Left renal cortex interstitium (tissue), 4 donors: ENCODE measurements at regions not wholly inside any gene's neighbourhood (a gene's known extent, or its start where the extent isn't known, plus 50 kb on each side); places are given as distances from the start of the nearest gene placed in this dataset.

Source experiments
- DNase-seq, 4 donors: peaks; one replicate each; pipeline ENCODE4 v3.0.0-alpha.2; 2013; ENCODE audit warnings: low read depth in 4 of 4, low spot score in 2 of 4, missing footprints in 1 of 4

GRCh38 chr6:101202867-101203374 lies 190.6 kb upstream of the GRIK2 start:
- no peak for DNase-seq

GRCh38 chr6:101203664-101204063 lies 189.8 kb upstream of the GRIK2 start:
- DNase-seq: no peak

GRCh38 chr6:101208152-101208551 lies 185.4 kb upstream of the GRIK2 start:
- DNase-seq: no peak

GRCh38 chr6:101212640-101213039 lies 180.9 kb upstream of the GRIK2 start:
- no peak for DNase-seq

- DNase-seq: no peak
These were observed 171.5 kb upstream of the GRIK2 start for GRCh38 chr6:101222007-101222406.

GRCh38 chr6:101224751-101225150 lies 168.8 kb upstream of the GRIK2 start:
- DNase-seq: no peak

GRCh38 chr6:101226677-101227135 lies 166.8 kb upstream of the GRIK2 start:
- no peak for DNase-seq

- DNase-seq: no peak
These were observed 162.6 kb upstream of the GRIK2 start for GRCh38 chr6:101230866-101231265.

- DNase-seq: no peak
These were observed 161.8 kb upstream of the GRIK2 start for GRCh38 chr6:101231606-101232235.

- DNase-seq: no peak
These were observed 160.5 kb upstream of the GRIK2 start for GRCh38 chr6:101232961-101233360.

GRCh38 chr6:101236709-101237108 lies 156.8 kb upstream of the GRIK2 start:
- no peak for DNase-seq

GRCh38 chr6:101241442-101241841 lies 152.1 kb upstream of the GRIK2 start:
- DNase-seq: no peak

GRCh38 chr6:101249470-101249869 lies 144.0 kb upstream of the GRIK2 start:
- no peak for DNase-seq

GRCh38 chr6:101257163-101257562 lies 136.3 kb upstream of the GRIK2 start:
- no peak for DNase-seq

- DNase-seq: no peak
These were observed 134.0 kb upstream of the GRIK2 start for GRCh38 chr6:101259505-101259904.

- no peak for DNase-seq
These were observed 129.9 kb upstream of the GRIK2 start for GRCh38 chr6:101263596-101263995.

- DNase-seq: no peak
These were observed 127.4 kb upstream of the GRIK2 start for GRCh38 chr6:101266063-101266462.

- DNase-seq: no peak
These were observed 125.0 kb upstream of the GRIK2 start for GRCh38 chr6:101268541-101268940.

GRCh38 chr6:101275251-101275650 lies 118.3 kb upstream of the GRIK2 start:
- no peak for DNase-seq

GRCh38 chr6:101276066-101276465 lies 117.4 kb upstream of the GRIK2 start:
- no peak for DNase-seq

GRCh38 chr6:101279410-101279809 lies 114.1 kb upstream of the GRIK2 start:
- no peak for DNase-seq

GRCh38 chr6:101281266-101281665 lies 112.2 kb upstream of the GRIK2 start:
- DNase-seq: no peak

GRCh38 chr6:101284131-101284530 lies 109.4 kb upstream of the GRIK2 start:
- no peak for DNase-seq
